Amniotic epithelial cell (primary cell): ENCODE measurements at regions not wholly inside any gene's neighbourhood (a gene's known extent, or its start where the extent isn't known, plus 50 kb on each side); places are given as distances from the start of the nearest gene placed in this dataset.
"Not testable (repeated sequence)": the region's sequence is repeated elsewhere in the genome, so short reads cannot be mapped to it uniquely, and the experiment has no call there.

Experiments
- DNase-seq: peaks from one replicate; pipeline ENCODE4 v3.0.0-alpha.2; 2010; ENCODE audit warnings: low read depth

DNA sequence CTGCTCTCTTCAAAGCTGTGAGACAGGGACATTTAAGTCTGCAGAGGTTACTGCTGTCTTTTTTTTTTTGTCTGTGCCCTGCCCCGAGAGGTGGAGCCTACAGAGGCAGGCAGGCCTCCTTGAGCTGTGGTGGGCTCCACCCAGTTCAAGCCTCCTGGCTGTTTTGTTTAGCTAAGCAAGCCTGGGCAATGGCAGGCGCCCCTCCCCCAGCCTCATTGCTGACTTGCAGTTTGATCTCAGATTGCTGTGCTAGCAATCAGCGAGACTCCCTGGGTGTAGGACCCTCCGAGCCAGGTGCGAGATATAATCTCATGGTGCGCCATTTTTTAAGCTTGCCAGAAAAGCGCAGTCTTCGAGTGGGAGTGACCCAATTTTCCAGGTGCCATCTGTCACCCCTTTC, 1595.8 kb downstream of the NLGN4Y start:
- not testable (repeated sequence) for DNase-seq

DNA sequence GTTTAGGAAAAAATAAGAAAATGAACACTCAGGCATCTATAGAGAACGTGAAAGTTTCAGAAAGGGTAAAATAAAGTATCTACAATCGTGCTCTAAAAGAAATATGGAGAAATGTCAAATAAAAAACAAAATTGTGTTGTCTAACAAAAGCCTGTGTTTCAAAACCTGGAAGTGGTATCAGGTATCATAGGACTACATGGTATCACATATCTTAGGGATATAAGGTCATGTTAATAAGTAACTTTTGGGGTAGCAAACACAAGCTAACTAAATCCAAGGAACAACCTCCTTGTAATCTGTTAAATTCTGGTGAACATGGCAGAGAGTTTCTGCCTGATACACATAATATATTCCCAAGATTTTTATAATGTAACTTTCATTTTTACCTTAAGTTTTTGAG, 1597.7 kb downstream of the NLGN4Y start:
- DNase-seq = no peak

- no peak for DNase-seq
Measured at GRCh38 chrY:16124630-16125317, 1600.4 kb downstream of the NLGN4Y start.

GRCh38 chrY:16136581-16137298, 1612.4 kb downstream of the NLGN4Y start:
- no peak for DNase-seq

GRCh38 chrY:16157801-16158200, 1633.5 kb downstream of the NLGN4Y start:
- no peak for DNase-seq

DNA sequence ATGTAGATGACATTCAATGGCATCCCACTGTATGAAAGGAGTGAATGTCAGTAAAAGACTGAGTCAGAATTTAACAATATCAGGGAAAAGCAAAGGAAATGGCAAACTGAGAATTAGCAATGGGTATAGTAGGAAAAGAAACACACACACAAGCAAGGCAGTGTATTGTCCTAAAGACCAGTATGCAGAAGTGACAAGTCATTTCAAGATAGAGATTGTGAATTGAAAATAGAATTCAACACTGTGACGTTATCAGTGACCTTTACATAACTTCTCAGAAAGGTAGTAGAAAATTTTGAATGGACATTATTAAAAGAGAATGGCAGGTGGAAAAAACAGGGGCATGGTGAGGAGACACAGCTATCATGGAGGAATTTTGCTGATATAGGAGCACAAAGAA, 1651.4 kb downstream of the NLGN4Y start:
- DNase-seq = not testable (repeated sequence)

DNA sequence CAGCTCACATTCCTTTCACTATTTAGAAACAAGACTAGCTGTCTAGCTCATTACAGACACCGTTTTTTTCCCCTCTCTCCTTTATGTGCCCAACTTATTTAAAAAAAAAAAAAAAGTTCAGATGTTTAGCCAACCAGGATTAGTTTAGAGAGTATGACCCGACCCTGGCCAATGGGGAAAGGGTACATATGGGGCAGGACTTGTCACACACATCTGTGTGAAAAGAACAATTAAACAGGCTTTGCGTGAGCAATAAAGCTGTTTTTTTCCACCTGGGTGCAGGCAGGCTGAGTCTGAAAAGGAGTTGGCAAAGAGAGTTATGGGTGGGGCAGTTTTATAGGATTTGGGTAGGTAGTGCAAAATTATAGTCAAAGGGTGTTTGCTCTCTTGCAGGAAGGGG, 1674.5 kb downstream of the CDY2B start:
- not testable (repeated sequence) for DNase-seq

- not testable (repeated sequence) for DNase-seq
Measured at GRCh38 chrY:16243322-16243721, 1636.7 kb downstream of the CDY2B start.

DNA sequence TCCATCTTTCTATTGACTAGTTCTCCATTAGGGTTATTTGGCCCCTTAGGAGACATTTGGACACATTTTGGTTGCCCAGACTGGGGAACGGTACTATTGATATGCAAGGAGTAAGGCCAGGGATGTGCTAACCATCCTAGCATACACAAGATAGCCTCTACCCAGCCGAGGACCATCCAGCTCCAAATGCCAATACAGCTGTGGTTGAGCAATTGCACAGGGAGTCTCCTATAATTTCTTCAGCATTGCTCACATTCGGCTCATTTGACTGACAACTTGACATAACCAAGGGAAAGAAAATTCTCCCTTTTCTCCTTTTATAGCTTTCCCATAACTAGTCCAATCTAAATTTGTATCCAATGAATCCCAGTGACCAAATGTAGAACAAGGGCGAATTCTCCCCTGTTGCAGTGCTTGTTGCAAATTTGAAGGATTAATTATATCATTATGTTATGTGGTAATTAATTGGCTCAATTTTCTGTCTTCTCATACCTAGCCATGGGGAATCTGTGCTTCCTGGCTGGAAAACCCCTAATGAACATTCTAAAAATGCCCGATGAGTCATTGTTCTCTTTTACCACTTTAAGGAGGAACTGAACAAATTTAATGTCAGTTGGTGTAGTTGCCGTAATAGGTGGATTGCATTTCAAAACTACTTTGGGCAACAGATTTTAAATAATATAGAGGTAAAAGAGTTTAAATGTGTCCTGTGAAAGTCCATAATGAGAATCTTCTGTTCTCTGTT, 1625.3 kb downstream of the CDY2B start:
- DNase-seq = not testable (repeated sequence)

- DNase-seq = not testable (repeated sequence)
Measured at GRCh38 chrY:16255778-16256177, 1624.2 kb downstream of the CDY2B start.
